ENCODE measurements at regions not wholly inside any gene's neighbourhood (a gene's known extent, or its start where the extent isn't known, plus 50 kb on each side); places are given as distances from the start of the nearest gene placed in this dataset.

DNA sequence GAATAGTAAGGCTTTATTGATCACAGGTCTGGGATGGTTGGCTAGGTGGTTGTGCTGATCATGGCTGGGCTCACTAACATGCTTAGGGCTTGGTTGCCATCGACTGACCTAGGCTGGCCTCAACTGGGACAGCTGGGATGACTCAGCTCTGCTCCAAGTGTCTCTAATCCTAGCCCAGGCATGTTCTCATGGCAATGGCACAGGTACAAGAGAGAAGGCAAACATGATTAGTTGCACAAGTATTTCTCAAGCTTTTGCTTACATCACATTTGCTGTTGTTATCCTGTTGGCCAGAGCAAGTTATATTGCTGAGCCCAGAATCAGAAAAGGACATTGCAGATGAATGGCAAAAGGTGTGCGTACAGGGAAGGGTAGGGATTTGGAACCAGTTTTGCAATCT lies 68.5 kb upstream of the SLC35C1 start (continued):
- TF ChIP-seq, protein P1, sequence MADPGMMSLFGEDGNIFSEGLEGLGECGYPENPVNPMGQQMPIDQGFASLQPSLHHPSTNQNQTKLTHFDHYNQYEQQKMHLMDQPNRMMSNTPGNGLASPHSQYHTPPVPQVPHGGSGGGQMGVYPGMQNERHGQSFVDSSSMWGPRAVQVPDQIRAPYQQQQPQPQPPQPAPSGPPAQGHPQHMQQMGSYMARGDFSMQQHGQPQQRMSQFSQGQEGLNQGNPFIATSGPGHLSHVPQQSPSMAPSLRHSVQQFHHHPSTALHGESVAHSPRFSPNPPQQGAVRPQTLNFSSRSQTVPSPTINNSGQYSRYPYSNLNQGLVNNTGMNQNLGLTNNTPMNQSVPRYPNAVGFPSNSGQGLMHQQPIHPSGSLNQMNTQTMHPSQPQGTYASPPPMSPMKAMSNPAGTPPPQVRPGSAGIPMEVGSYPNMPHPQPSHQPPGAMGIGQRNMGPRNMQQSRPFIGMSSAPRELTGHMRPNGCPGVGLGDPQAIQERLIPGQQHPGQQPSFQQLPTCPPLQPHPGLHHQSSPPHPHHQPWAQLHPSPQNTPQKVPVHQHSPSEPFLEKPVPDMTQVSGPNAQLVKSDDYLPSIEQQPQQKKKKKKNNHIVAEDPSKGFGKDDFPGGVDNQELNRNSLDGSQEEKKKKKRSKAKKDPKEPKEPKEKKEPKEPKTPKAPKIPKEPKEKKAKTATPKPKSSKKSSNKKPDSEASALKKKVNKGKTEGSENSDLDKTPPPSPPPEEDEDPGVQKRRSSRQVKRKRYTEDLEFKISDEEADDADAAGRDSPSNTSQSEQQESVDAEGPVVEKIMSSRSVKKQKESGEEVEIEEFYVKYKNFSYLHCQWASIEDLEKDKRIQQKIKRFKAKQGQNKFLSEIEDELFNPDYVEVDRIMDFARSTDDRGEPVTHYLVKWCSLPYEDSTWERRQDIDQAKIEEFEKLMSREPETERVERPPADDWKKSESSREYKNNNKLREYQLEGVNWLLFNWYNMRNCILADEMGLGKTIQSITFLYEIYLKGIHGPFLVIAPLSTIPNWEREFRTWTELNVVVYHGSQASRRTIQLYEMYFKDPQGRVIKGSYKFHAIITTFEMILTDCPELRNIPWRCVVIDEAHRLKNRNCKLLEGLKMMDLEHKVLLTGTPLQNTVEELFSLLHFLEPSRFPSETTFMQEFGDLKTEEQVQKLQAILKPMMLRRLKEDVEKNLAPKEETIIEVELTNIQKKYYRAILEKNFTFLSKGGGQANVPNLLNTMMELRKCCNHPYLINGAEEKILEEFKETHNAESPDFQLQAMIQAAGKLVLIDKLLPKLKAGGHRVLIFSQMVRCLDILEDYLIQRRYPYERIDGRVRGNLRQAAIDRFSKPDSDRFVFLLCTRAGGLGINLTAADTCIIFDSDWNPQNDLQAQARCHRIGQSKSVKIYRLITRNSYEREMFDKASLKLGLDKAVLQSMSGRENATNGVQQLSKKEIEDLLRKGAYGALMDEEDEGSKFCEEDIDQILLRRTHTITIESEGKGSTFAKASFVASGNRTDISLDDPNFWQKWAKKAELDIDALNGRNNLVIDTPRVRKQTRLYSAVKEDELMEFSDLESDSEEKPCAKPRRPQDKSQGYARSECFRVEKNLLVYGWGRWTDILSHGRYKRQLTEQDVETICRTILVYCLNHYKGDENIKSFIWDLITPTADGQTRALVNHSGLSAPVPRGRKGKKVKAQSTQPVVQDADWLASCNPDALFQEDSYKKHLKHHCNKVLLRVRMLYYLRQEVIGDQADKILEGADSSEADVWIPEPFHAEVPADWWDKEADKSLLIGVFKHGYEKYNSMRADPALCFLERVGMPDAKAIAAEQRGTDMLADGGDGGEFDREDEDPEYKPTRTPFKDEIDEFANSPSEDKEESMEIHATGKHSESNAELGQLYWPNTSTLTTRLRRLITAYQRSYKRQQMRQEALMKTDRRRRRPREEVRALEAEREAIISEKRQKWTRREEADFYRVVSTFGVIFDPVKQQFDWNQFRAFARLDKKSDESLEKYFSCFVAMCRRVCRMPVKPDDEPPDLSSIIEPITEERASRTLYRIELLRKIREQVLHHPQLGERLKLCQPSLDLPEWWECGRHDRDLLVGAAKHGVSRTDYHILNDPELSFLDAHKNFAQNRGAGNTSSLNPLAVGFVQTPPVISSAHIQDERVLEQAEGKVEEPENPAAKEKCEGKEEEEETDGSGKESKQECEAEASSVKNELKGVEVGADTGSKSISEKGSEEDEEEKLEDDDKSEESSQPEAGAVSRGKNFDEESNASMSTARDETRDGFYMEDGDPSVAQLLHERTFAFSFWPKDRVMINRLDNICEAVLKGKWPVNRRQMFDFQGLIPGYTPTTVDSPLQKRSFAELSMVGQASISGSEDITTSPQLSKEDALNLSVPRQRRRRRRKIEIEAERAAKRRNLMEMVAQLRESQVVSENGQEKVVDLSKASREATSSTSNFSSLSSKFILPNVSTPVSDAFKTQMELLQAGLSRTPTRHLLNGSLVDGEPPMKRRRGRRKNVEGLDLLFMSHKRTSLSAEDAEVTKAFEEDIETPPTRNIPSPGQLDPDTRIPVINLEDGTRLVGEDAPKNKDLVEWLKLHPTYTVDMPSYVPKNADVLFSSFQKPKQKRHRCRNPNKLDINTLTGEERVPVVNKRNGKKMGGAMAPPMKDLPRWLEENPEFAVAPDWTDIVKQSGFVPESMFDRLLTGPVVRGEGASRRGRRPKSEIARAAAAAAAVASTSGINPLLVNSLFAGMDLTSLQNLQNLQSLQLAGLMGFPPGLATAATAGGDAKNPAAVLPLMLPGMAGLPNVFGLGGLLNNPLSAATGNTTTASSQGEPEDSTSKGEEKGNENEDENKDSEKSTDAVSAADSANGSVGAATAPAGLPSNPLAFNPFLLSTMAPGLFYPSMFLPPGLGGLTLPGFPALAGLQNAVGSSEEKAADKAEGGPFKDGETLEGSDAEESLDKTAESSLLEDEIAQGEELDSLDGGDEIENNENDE (IDR thresholded peaks at IDR 0.05; ENCODE audit: insufficient replicate concordance, low read length), result no peak
- no peak for TF ChIP-seq EP300 (IDR thresholded peaks at IDR 0.05; ENCODE audit: borderline replicate concordance in 1 of 2, low read depth in 2 of 2, low read length in 2 of 2)
- TF ChIP-seq RNF2 (IDR thresholded peaks at IDR 0.05; ENCODE audit: borderline replicate concordance, low read depth, low read length, missing control alignments, poor library complexity, severe bottlenecking), result no peak
- no peak for TF ChIP-seq HDAC2 (IDR thresholded peaks at IDR 0.05; ENCODE audit: borderline replicate concordance in 1 of 2, low read depth in 2 of 2, low read length in 2 of 2)
- no peak for TF ChIP-seq TBP (IDR thresholded peaks at IDR 0.05; ENCODE audit: low read depth, low read length)
- no peak for TF ChIP-seq SIN3A (conservative IDR thresholded peaks at IDR 0.05 in 1 of 2, IDR thresholded peaks at IDR 0.05 in 1 of 2; ENCODE audit: low read depth in 1 of 2, low read length in 2 of 2)
- TF ChIP-seq CREB1 (IDR thresholded peaks at IDR 0.05), result no peak
- TF ChIP-seq JUN (IDR thresholded peaks at IDR 0.05; ENCODE audit: low read depth, low read length), result no peak
- TF ChIP-seq, protein P2, sequence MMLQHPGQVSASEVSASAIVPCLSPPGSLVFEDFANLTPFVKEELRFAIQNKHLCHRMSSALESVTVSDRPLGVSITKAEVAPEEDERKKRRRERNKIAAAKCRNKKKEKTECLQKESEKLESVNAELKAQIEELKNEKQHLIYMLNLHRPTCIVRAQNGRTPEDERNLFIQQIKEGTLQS (IDR thresholded peaks at IDR 0.05; ENCODE audit: insufficient read depth, low read depth, low read length), result no peak
- no peak for TF ChIP-seq BACH1 (IDR thresholded peaks at IDR 0.05; ENCODE audit: low read length)
